ENCODE measurements at regions not wholly inside any gene's neighbourhood (a gene's known extent, or its start where the extent isn't known, plus 50 kb on each side); places are given as distances from the start of the nearest gene placed in this dataset.
"Not testable (repeated sequence)": the region's sequence is repeated elsewhere in the genome, so short reads cannot be mapped to it uniquely, and the experiment has no call there.

GRCh38 chr2:159880729-159881128 is 82.7 kb upstream of the CD302 start:
- no peak for DNase-seq

- DNase-seq = no peak
Measured at GRCh38 chr2:159879051-159879604, 81.1 kb upstream of the CD302 start.

- DNase-seq = no peak
Measured at GRCh38 chr2:159875083-159875482, 77.1 kb upstream of the CD302 start.

GRCh38 chr2:159873258-159873657 is 75.2 kb upstream of the CD302 start:
- DNase-seq = no peak

GRCh38 chr2:159872353-159872752 is 74.3 kb upstream of the CD302 start:
- no peak for DNase-seq

- DNase-seq = not testable (repeated sequence)
Measured at GRCh38 chr2:159868598-159869159, 70.7 kb upstream of the CD302 start.

GRCh38 chr2:159867567-159868361 is 69.8 kb upstream of the CD302 start:
- DNase-seq = no peak

GRCh38 chr2:159863526-159864160 is 65.6 kb upstream of the CD302 start:
- peak; percentile 40 for DNase-seq

GRCh38 chr2:159860581-159861310 is 62.7 kb upstream of the CD302 start:
- DNase-seq = no peak

- DNase-seq = no peak
Measured at GRCh38 chr2:159859583-159859982, 61.6 kb upstream of the CD302 start.

- no peak for DNase-seq
Measured at GRCh38 chr2:159856760-159857159, 58.8 kb upstream of the CD302 start.

GRCh38 chr2:159855557-159856061 is 57.6 kb upstream of the CD302 start:
- no peak for DNase-seq

GRCh38 chr2:159855143-159855542 is 57.1 kb upstream of the CD302 start:
- no peak for DNase-seq

- DNase-seq = no peak
Measured at GRCh38 chr2:159854481-159854880, 56.5 kb upstream of the CD302 start.

GRCh38 chr2:159853101-159853500 is 55.1 kb upstream of the CD302 start:
- DNase-seq = no peak

- no peak for DNase-seq
Measured at GRCh38 chr2:159851941-159852340, 53.9 kb upstream of the CD302 start.

GRCh38 chr2:159850789-159851188 is 52.8 kb upstream of the CD302 start:
- no peak for DNase-seq

- no peak for DNase-seq
Measured at GRCh38 chr2:159849160-159849813, 51.3 kb upstream of the CD302 start.
